ENCODE measurements at regions not wholly inside any gene's neighbourhood (a gene's known extent, or its start where the extent isn't known, plus 50 kb on each side); places are given as distances from the start of the nearest gene placed in this dataset.

DNA sequence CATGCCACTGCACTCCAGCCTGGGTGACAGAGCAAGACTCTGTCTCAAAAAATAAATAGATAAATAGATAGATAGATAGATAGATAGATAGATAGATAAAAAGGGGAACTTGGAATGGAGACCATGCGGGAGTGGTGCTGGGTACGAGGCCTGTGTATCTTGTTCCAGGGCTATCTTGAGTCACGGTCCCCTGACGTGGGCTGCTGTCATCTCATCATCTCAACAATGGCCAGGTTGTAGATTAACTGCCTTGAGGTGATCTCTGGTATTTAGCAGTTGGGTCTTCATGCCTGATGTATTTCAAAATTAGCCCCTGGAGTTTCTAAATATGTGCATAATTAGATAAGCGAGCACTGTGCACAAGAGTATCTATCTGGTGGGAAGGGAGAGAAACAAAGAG is 212.1 kb downstream of the CDRT15L2 start:
- Histone ChIP-seq H3K4ac (ENCODE audit: low read depth, low read length) (no peak overlapping the region), H2AK5ac (ENCODE audit: insufficient read length, low read length) (no peak overlapping the region), H2BK12ac (ENCODE audit: insufficient read length, low read depth, low read length) (no peak overlapping the region), H4K20me1 (ENCODE audit: control insufficient read depth, insufficient read depth, insufficient read length) (no peaks in the 10 kb centered on the region), H3K27me3 (ENCODE audit: insufficient read depth, low read length) (no peaks in the 10 kb centered on the region), H2BK120ac (ENCODE audit: low read depth, low read length, poor library complexity, severe bottlenecking) (no peak overlapping the region), H4K91ac (ENCODE audit: insufficient read length, low read depth, low read length) (no peak overlapping the region), H3K79me2 (ENCODE audit: insufficient read depth, low read length) (no peaks in the 10 kb centered on the region), H4K5ac (ENCODE audit: insufficient read length, low read depth, low read length) (no peak overlapping the region), H3K14ac (ENCODE audit: insufficient read depth, low read length) (no peak overlapping the region), H3T11ph (ENCODE audit: low read length) (no peak overlapping the region), H3K23ac (ENCODE audit: insufficient read length, low read depth, low read length) (no peak overlapping the region), H2BK5ac (ENCODE audit: insufficient read length, low read length) (no peak overlapping the region), H2BK20ac (ENCODE audit: low read depth, low read length, poor library complexity, severe bottlenecking) (no peak overlapping the region), H3K23me2 (ENCODE audit: insufficient read length, low read depth, low read length, poor library complexity, severe bottlenecking) (no peaks in the 10 kb centered on the region), H3K27ac (ENCODE audit: insufficient read length, low read depth, low read length) (no peak overlapping the region), H3K18ac (ENCODE audit: insufficient read length, low read depth, low read length) (no peak overlapping the region), H3K79me1 (ENCODE audit: insufficient read depth, low read depth, low read length, poor library complexity, severe bottlenecking) (no peaks in the 10 kb centered on the region), H3K9me3 (ENCODE audit: control insufficient read depth, low read depth, low read length) (no peaks in the 10 kb centered on the region), H3K4me2 (ENCODE audit: insufficient read depth, insufficient read length, low read length) (no peak overlapping the region), H4K8ac (replicated peaks; ENCODE audit: insufficient read length, low read depth, low read length) (no peak overlapping the region), H3K4me1 (ENCODE audit: insufficient read depth, low read length) (no peaks in the 10 kb centered on the region), H2BK15ac (ENCODE audit: low read depth, low read length) (no peak overlapping the region), H3K9ac (ENCODE audit: extremely low read depth, insufficient read length, low read length) (no peak overlapping the region), H2AFZ (ENCODE audit: low read length) (no peak overlapping the region), H3K56ac (ENCODE audit: insufficient read length, low read depth, low read length) (no peak overlapping the region)
- no peak overlapping the region for H3K4me3 Mint-ChIP-seq
- TF ChIP-seq, protein P1, sequence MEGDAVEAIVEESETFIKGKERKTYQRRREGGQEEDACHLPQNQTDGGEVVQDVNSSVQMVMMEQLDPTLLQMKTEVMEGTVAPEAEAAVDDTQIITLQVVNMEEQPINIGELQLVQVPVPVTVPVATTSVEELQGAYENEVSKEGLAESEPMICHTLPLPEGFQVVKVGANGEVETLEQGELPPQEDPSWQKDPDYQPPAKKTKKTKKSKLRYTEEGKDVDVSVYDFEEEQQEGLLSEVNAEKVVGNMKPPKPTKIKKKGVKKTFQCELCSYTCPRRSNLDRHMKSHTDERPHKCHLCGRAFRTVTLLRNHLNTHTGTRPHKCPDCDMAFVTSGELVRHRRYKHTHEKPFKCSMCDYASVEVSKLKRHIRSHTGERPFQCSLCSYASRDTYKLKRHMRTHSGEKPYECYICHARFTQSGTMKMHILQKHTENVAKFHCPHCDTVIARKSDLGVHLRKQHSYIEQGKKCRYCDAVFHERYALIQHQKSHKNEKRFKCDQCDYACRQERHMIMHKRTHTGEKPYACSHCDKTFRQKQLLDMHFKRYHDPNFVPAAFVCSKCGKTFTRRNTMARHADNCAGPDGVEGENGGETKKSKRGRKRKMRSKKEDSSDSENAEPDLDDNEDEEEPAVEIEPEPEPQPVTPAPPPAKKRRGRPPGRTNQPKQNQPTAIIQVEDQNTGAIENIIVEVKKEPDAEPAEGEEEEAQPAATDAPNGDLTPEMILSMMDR (conservative IDR thresholded peaks at IDR 0.05) = no peak
- no peaks in the 10 kb centered on the region for H3K27me3 Mint-ChIP-seq (ENCODE audit: low read depth)
- WGBS (ENCODE audit: extremely low coverage, insufficient read length, low lambda C conversion rate) = no CpG with 5 or more reads among the region's 5 CpGs
- no peaks in the 10 kb centered on the region for H3K4me1 Mint-ChIP-seq
- H3K9me3 Mint-ChIP-seq = no peaks in the 10 kb centered on the region
- no peaks in the 10 kb centered on the region for H3K36me3 Mint-ChIP-seq (ENCODE audit: insufficient read depth in 1 of 3, low read depth in 3 of 3)
- no peak overlapping the region for H3K27ac Mint-ChIP-seq
- no peak for DNase-seq

All from H9 (cell line).